Glutamatergic neuron (in vitro differentiated cells): ENCODE measurements at regions not wholly inside any gene's neighbourhood (a gene's known extent, or its start where the extent isn't known, plus 50 kb on each side); places are given as distances from the start of the nearest gene placed in this dataset.

Source experiments
- DNase-seq: peaks from one replicate; pipeline ENCODE4 v3.0.0; 2022
- H3K27ac Mint-ChIP-seq: one replicate; pipeline ENCODE4 v1.8.0; 2020; ENCODE audit warnings: mild to moderate bottlenecking, mixed read lengths, inconsistent platforms; ENCODE audit not compliant: unreplicated experiment
- H3K27me3 Mint-ChIP-seq: one replicate; pipeline ENCODE4 v1.8.0; 2020; ENCODE audit warnings: mild to moderate bottlenecking, moderate library complexity, mixed read lengths, inconsistent platforms; ENCODE audit not compliant: unreplicated experiment
- H3K36me3 Mint-ChIP-seq: one replicate; pipeline ENCODE4 v1.8.0; 2020; ENCODE audit warnings: mild to moderate bottlenecking, mixed read lengths, inconsistent platforms; ENCODE audit not compliant: unreplicated experiment
- H3K4me1 Mint-ChIP-seq: one replicate; pipeline ENCODE4 v1.8.0; 2020; ENCODE audit warnings: mild to moderate bottlenecking, low read depth, mixed read lengths, inconsistent platforms; ENCODE audit not compliant: unreplicated experiment
- H3K4me3 Mint-ChIP-seq: one replicate; pipeline ENCODE4 v1.8.0; 2020; ENCODE audit warnings: mild to moderate bottlenecking, mixed read lengths, inconsistent platforms; ENCODE audit not compliant: unreplicated experiment
- H3K9me3 Mint-ChIP-seq: one replicate; pipeline ENCODE4 v1.8.0; 2020; ENCODE audit warnings: mild to moderate bottlenecking, moderate library complexity, mixed read lengths, inconsistent platforms; ENCODE audit not compliant: unreplicated experiment
- CTCF ChIP-seq: fragments of 200-600 bp; sonication (generic); IDR thresholded peaks from one replicate; pipeline ENCODE4 v1.5.0; 2021; ENCODE audit not compliant: partially characterized antibody, unreplicated experiment

- no peak for DNase-seq
- TF ChIP-seq CTCF: no peak
- no peaks in the 10 kb centered on the region for H3K4me1 Mint-ChIP-seq
Measured at GRCh38 chr17:52395308-52395707, 236.8 kb upstream of the CA10 start.

GRCh38 chr17:52390422-52390821 lies 231.9 kb upstream of the CA10 start:
- Mint-ChIP-seq H3K27ac (no peak overlapping the region), H3K36me3 (no peaks in the 10 kb centered on the region), H3K4me3 (no peak overlapping the region), H3K4me1 (no peaks in the 10 kb centered on the region), H3K27me3 (no peaks in the 10 kb centered on the region), H3K9me3 (no peaks in the 10 kb centered on the region)
- no peak for DNase-seq
- no peak for TF ChIP-seq CTCF

More at GRCh38 chr17:52395308-52395707, 236.8 kb upstream of the CA10 start:
- H3K27me3 Mint-ChIP-seq: peaks cover 2% of the 10 kb centered on the region
- no peak overlapping the region for H3K27ac Mint-ChIP-seq
- H3K4me3 Mint-ChIP-seq: no peak overlapping the region
- no peaks in the 10 kb centered on the region for H3K36me3 Mint-ChIP-seq
- no peaks in the 10 kb centered on the region for H3K9me3 Mint-ChIP-seq

GRCh38 chr17:52389632-52390031 lies 231.1 kb upstream of the CA10 start:
- Mint-ChIP-seq H3K9me3 (no peaks in the 10 kb centered on the region), H3K4me1 (no peaks in the 10 kb centered on the region), H3K27me3 (no peaks in the 10 kb centered on the region), H3K27ac (no peak overlapping the region), H3K36me3 (no peaks in the 10 kb centered on the region), H3K4me3 (no peak overlapping the region)
- TF ChIP-seq CTCF: no peak
- no peak for DNase-seq

GRCh38 chr17:52388941-52389340 lies 230.4 kb upstream of the CA10 start:
- no peak overlapping the region for H3K27ac Mint-ChIP-seq
- no peaks in the 10 kb centered on the region for H3K9me3 Mint-ChIP-seq
- H3K36me3 Mint-ChIP-seq: no peaks in the 10 kb centered on the region
- no peak overlapping the region for H3K4me3 Mint-ChIP-seq
- H3K27me3 Mint-ChIP-seq: no peaks in the 10 kb centered on the region
- no peak for TF ChIP-seq CTCF
- no peak for DNase-seq
- peaks cover 3% of the 10 kb centered on the region for H3K4me1 Mint-ChIP-seq

- H3K4me1 Mint-ChIP-seq: peaks cover 3% of the 10 kb centered on the region
- H3K27ac Mint-ChIP-seq: no peak overlapping the region
- H3K27me3 Mint-ChIP-seq: no peaks in the 10 kb centered on the region
- H3K9me3 Mint-ChIP-seq: no peaks in the 10 kb centered on the region
- TF ChIP-seq CTCF: no peak
- H3K36me3 Mint-ChIP-seq: no peaks in the 10 kb centered on the region
- no peak overlapping the region for H3K4me3 Mint-ChIP-seq
- no peak for DNase-seq
Measured at GRCh38 chr17:52384695-52385094, 226.2 kb upstream of the CA10 start.
